Ovary (tissue), 3 donors: ENCODE measurements at regions not wholly inside any gene's neighbourhood (a gene's known extent, or its start where the extent isn't known, plus 50 kb on each side); places are given as distances from the start of the nearest gene placed in this dataset.

ENCODE experiments used
- CTCF ChIP-seq, 3 donors: fragments of 450-650 bp in 2 of 3; fragments of 200-600 bp in 1 of 3; IDR thresholded peaks; one replicate each; pipeline versions ENCODE4 v1.5.1 to v1.8.0; 2016 to 2022; ENCODE audit warnings: antibody characterized with exemption in 3 of 3, mild to moderate bottlenecking in 1 of 3
- POLR2A ChIP-seq: fragments of 450-650 bp; IDR thresholded peaks from one replicate; pipeline ENCODE4 v1.6.1; 2017; ENCODE audit warnings: antibody characterized with exemption, mild to moderate bottlenecking, moderate library complexity
- donor health status: DM: no; HTN: no; CAD: no.

DNA sequence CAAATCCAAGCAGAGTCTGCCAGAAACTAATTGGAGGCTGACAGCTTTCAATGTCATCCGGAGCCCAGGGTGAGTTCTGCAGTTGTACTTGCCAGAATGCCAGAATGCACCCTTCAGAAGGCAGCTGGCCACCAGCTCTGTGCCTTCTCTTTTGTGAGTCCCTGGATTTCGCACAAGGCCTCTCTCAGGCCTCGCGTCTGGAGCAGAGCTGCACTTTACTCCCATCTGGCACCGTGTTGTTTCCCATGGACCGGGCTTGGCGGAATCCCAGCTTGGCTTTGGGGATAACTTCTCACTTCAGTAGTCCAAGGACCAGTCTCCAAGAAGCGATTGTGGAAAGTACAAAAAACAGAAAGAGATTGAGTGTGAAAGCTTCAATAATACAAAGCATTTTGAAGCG is 451.3 kb upstream of the KIRREL3 start:
- TF ChIP-seq CTCF (IDR thresholded peaks at IDR 0.05) (no peak), POLR2A (no peak)
